Activated CD4-positive, alpha-beta T cell treated with anti-CD3 and anti-CD28 coated beads, Interleukin-2, amount 50 U/mL, for 48 hours (primary cell): ENCODE measurements at regions not wholly inside any gene's neighbourhood (a gene's known extent, or its start where the extent isn't known, plus 50 kb on each side); places are given as distances from the start of the nearest gene placed in this dataset.

ENCODE experiments used
- DNase-seq, 2 experiments: peaks; one replicate each; pipeline ENCODE4 v3.0.0-alpha.2; 2020

DNA sequence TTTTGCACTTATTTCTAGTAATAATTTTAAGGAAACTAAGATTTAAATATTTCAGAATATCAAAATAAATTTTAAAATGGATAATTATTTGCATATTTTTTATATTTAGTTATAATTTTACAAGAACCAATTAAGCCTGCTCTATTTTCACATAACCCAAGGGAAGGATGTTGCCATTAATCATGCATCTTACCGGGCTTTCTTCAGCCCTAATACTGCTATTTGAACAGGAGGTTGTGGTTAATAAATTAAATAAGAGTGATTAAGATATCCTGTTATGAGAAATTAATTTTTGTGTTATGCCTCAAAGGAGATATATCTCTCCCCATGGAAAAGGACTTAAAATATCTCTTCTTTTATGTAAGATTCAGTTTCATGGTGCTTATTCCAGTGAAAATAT, 1415.8 kb upstream of the B3GALT2 start:
- DNase-seq: no peak

DNA sequence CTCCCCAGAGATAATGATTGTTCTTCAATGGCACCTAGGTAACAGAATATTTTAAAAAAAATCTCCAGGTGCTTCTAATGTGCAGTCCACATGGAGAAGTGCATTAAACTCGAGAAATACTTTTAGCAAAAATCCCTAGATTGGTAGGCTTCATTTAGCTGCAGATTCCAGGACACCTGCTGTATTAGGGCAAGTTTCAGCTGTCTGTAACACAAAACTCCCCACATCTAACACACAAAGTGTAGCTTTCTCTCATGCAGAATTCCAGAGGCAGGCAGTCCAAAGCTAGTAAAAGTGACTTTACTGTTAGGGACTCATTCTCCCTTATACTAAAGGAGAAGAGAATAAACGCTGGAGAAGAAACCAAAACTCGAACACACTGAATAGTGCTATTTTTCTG, 1414.3 kb upstream of the B3GALT2 start:
- DNase-seq: no peak

DNA sequence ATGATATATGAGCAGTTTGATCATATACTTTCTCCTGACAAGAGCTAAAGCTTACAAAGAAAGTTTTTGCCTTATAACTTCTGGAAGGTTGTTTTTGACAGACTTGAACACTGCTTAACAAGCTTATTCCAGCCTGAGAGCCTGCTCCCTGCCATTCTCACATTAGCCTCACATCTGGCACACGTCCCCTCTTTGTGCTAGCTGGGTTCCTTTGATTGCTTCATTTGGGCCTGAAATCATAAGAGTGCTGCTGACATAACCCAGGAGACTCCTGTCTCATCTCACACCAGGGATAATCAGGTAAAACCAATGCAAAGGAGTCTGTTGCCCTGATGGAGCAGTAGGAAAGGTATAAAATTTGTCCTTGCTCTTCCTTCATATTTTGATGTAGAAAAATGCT, 1411.7 kb upstream of the B3GALT2 start:
- DNase-seq: no peak

DNA sequence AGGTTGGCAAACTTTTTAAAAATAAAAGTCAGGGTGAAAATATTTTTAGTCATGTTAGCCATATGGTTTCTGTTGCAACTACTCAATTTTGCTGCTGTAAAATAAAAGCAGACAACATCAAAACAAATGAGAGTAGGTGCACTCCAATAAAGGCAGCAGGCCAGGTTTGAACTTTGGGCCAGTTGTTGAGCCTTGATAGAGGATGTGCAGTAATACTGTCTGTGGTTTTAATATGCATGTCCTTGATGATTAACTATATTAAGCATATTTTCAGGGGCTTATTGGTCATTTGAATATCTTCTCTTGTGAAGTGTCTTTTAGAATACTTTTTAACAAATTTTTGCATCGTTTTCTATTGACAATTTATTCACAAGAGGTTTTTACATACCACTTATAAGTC, 1399.9 kb upstream of the B3GALT2 start:
- no peak for DNase-seq

DNA sequence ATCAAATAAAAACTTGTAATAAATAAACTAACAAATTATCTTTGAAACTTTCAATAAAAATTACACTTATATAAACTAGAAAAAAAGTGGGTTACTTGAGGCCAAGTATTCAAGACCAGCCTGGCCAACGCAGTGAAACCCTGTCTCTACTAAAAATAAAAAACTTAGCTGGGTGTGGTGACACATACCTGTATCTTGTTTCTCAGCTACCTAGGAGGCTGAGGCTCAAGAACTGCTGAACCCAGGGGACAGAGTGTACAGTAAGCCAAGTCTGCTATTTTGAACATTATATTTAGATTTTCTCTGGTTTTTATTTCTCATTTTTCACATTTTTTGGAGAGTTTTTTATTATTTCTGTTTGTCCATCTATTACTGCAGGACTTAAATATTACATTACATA, 1397.6 kb upstream of the B3GALT2 start:
- DNase-seq: no peak

DNA sequence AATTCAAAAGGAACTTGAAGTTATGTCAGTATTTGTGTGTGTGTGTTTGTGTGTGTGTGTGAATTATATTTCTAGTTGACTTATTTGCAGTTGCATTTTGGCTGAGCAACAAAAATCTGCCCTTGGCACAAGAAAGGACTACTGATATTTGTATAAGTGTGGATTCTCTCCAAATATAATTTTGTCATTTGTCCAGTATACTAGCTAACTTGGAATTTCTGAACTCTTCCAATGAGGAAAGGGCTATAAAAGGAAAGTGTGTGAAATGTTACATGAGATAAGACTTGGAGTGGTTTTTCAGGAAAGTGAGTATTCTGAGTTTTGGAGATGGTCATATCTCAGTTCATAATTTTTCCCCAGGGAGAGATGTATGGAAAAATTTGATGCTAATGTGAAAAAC, 1384.1 kb upstream of the B3GALT2 start:
- no peak for DNase-seq

DNA sequence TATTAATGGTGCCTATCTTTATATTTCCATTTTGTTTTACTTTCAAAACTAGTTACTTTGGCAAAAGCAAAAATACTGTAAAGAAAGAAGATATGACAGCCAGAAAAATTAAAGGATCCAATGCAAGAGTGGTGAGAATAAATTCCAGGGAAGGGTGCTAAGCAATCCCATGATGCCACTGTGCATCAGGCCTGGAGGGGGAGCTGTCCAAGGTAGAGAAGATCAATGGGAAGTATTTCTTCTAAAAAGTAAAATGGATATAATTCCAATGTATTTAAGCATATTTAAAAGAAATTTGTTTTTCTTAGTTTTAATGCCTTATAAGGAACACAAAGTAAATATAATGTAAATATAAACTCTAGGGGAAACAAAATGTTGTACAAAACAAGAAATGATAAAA, 1382.2 kb upstream of the B3GALT2 start:
- no peak for DNase-seq

DNA sequence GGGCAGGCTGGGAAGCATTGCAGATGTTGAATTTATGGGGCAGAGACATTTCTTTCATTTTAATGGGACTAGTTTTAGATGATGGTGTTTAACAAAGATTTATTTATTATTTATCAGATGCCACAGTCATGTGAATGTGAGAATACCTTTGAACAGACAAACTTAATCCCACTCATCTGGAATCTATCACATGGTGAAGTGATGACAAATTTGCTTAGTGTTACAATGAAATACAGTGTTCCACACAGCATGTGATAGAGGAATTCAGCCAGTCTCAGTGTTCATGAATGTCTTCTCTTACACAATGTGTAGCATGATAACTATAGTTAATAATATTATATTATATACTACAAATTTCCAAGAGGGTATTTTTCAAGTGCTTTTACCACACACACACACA, 1361.7 kb upstream of the B3GALT2 start:
- DNase-seq: no peak

DNA sequence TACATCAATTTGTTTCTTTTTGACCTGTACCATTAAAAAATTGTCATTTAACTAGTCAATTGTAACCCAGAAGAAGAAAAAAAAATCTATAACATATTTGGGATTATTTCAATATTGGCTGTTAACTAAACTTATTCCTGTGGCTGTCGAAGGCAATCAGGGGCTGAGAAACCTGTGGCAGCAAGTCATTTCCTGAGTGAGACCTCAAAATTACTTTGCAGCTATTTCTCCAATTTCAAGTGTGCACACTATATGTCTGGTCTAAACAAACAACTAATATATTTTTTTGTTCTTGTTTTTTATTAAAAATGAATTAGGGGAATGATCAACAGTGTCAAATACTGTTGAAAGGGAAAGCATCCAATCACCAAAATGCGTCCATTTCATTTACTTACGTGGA, 1357.6 kb upstream of the B3GALT2 start:
- DNase-seq: no peak

DNA sequence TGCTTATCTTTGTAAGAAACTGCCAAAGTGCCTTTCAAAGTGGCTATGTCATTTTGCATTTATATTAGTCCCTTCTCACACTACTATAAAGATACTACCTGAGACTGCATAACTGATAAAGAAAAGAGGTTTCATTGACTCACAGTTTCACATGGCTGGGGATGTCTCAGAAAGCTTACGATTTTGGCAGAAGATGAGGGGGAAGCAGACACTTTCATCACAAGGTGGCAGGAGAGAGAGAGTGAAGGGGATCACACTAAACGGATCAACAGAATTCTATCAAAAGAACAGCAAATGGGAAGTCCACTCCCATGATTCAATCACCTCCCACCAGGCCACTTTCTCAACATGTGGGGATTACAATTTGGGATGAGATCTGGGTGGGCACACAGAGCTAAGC, 1352.0 kb upstream of the B3GALT2 start:
- DNase-seq: no peak

DNA sequence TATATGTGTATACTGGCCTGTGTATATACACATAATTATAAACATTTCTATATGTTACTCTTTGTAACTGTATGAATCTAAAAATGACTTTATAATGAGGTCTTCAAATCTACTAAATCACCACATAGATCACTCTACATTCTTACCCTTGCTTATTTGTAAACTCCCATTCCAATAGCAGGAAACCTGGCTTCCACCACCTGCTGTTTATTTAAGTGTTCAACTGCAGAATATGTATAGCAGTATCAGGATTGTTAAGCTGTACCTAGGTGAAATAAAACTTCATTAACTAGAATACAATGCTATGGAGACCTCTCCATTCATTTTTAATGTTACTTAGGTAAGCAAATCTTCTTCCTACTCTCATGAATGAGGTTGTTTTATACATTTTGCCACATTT, 1351.1 kb upstream of the B3GALT2 start:
- DNase-seq: no peak

DNA sequence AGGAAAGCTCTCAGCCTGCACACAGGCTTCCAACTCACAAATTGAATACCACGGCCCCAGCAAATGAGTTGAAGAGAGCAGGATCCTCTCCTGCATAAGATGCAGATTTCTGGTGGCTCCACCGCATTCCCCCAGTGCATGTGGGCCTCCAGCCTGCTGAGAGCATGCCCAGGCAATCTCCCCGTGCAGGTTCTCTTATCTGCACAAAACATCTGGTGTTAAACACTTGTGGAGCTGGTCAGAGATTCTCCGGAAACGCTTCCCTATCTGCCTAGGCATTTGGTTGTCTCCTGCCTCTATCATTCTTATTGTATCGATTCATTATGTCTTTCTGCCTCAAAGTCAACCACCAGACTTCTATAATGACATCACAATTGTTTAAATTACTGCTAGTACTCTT, 1349.0 kb upstream of the B3GALT2 start:
- DNase-seq: no peak

DNA sequence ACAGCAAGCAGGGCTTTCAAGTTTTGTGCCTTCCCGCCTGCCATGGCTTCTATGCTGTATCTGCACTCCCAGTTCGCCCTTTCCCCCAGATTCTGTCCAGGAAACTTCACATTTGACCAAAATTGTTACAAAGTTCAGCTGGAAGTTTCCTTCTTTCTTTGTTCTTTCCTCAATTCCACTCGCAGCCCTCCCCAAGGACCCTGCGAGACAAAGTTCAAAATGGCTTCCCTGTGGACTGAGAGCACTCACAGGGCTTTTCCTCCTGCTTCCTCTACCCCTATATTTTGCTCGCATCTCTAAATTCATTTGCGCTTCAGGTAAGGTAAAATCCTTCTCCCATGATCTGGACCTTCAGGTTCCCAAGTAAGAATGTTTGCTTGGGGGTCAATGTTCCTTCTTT, 1348.4 kb upstream of the B3GALT2 start:
- DNase-seq: no peak

DNA sequence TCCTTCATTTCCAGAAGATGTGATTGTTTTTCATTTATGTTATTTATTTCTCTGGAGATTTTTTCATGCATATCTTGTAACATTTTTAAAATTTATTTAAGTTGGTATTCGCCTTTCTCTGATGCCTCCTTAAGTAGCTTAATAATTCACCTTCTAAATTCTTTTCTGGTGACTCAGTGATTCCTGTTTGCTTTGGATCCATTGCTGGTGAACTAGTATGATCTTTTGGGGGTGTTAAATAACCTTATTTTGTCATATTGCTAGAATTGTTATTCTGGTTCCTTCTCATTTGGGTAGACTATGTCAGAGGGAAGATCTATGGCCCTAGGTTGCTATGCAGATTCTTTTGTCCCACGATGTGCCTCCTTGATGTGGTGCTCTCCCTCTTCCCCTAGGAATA, 1347.2 kb upstream of the B3GALT2 start:
- no peak for DNase-seq

DNA sequence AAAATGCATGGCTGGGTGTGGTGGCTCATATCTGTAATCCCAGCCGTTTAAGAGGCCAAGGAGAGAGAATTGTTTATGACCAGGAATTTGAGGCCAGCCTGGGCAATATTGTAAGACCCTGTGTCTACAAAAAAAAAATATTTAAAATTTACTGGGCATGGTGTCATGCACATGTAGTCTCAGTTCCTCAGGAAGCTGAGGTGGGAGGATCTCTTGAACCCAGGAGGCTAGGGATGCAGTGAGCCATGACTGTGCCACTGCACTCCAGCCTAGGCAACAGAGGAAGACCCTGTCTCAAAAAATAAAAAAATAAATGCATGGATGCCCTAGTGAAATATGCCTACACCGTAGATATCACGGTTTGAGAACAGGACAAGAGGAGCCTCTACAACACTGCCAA, 1331.2 kb upstream of the B3GALT2 start:
- no peak for DNase-seq

DNA sequence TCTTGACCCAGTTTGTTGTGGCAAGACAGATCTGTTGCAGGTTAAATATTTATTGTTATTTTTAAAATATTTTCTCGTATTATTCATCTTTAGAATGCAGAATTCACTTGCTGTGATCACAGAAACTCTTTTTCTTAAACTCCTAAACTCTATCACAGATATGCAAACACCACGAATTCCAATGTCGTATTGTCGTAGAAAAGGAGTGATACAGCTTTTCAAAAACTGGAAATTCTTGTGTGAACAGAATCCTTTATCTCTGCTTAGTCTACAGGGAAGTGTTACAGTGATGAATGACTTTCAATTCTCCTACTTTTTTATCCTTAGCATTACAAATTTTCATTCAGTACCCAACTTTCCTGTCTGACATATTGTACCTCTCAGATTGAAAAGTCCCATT, 1329.5 kb upstream of the B3GALT2 start:
- DNase-seq: no peak

DNA sequence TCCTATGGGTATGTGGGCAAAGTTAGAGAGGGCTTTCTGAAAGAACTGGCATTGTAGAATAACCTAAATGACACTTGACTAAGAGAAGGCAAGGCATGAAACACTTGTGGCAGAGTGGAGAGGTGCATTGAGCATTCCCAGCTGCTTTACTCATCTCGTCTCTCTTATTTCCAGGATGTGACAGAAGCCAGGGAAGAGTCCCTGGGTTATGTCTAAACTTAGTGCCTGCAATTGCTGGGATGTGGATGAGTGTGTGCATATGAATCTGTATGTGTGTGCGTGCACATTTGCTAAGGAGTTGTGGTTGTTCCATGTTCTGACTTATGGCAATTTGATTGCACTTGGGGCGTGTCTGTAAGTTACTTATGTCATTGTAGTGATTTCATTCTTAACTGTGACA, 1326.5 kb upstream of the B3GALT2 start:
- no peak for DNase-seq

DNA sequence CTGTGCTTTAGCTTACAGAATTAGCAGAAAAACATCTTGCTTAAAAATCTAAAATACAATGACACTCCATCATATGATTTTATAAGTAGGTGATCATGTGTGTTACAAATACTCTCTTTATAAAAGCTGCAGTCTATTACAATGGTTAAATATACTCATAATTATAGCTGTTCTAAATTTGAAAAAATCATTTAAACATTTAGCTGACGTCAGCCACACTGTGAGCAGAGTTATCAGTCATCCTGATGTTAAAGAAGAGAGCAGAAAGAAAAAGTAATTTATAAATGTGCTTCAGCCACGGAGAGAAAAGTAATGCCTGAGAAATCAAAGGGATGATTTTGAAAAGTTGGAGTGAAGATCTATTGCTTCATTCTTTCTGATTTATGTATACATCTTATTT, 1325.9 kb upstream of the B3GALT2 start:
- DNase-seq: no peak

DNA sequence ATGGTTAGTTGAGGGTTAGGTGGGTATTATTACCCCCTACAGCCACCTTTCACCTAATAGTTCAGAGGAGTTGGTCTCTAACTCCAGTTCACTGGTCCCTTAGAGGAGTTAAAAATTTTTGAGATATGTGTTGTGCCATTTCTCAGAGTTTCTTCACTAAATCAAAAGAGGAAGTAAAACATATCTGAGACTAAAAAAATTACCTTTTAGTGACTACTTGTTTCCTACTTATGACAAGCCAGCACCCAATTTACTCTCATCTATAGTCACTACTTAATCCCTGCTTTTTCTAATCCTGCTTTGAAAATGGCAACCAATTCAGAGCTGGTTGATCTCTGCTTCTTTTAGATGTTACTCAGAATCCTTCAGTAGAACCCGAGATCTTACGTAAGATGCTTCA, 1316.8 kb upstream of the B3GALT2 start:
- no peak for DNase-seq

DNA sequence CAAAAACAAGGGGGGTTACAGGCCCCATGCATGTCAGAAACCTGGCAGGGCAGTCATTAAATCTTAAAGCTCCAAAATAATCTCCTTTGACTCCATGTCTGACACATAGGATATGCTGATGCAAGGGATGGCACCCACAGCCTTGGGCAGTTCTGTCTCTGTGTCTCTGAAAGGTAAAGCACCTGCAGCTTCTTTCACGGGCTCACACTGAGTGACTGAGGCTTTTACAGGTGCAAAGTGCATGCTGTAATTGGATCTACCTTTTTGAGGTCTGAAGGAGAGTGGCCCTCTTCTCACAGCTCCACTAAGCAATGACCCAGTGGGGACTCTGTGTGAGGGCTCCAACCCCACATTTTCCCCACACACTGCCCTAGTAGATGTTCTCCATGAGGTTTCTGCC, 1309.0 kb upstream of the B3GALT2 start:
- no peak for DNase-seq

DNA sequence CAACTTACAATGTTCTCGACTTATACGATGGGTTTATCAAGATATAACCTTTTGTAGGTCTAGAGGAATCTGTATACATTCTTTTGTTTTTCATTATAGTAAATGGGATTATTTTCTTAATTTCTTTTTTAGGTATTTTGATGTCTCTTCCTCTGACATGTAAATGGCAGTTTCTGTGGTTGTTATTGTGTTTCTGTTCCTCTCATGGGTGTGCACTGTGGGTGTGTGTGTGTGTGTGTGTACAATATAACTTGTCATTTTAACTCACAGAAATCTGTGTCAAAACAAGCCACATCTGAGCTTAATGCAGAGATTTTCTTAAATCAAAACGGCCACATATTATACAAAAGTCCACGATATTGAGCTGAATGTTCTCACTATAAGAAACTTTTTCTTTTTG, 1300.8 kb upstream of the B3GALT2 start:
- no peak for DNase-seq

DNA sequence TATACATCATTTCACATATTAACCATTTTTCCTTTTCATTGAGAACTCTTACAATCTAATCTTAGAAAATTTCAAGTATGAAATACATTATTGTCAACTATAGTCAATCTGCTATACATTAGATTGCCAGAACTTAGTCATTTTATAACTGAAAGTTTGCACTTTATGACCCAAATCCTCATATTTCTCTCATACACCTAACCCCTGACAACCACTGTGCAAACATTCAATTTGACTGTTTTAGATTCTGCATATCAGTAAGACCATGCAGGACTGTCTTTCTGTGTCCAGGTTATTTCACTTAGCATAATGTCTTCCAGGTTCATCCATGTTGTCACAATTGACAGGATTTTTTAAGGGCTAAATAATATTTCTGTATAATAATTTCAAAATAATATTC, 1299.0 kb upstream of the B3GALT2 start:
- no peak for DNase-seq

DNA sequence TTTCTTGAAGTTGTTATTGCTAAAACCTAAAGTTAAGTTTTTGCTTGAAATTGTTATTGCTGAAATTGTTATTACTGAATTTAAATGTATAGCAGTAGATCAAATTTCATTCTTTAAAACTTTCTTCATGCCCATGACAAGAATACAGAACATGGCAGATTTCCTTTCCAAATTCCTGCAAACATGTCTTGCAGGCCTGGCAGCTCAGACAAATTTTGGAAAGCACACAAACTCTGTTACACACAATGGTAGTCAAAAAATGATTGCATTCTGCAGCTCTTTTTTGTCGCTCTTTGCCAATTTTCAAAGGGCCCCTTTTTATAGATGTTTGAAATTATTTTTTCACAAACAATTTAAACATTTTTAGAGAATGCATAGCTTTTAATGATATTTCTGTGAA, 1292.3 kb upstream of the B3GALT2 start:
- DNase-seq: no peak

DNA sequence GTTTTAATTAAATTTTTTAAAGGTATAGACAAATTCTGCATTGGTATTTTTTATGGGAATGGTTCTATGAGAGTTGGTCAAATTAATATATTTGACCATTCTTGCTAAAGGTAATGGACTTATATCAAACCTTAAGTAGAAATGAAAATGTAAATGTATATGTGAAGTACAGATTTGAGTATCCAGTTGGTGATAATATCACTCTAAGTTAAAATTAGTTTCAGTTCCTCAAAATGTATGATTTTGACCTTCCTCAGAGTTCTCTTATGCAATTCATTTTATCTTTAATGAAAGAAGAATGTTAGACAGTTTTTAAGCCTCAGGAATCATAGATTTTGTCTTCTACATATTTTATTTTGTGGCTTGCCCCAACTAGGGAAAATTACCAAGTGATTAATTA, 1291.5 kb upstream of the B3GALT2 start:
- DNase-seq: no peak

DNA sequence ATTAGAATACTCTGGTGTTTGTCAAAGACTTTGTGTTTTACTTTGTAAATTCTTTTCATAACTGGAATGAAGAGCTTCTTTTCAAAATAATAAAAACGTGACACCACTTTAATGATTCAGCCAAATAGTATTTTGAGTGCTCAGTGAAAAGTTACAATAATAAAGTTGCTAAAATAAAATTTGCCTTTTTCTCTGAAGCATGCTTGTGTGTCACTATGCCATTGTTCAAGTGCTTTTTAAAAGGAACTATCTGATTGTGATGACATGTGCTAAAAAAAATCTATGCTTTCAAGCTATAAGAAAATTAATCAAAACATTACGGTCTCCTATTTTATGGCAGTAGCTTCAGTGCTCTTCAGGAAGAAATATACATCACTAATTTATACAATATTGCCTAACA, 1290.5 kb upstream of the B3GALT2 start:
- no peak for DNase-seq

DNA sequence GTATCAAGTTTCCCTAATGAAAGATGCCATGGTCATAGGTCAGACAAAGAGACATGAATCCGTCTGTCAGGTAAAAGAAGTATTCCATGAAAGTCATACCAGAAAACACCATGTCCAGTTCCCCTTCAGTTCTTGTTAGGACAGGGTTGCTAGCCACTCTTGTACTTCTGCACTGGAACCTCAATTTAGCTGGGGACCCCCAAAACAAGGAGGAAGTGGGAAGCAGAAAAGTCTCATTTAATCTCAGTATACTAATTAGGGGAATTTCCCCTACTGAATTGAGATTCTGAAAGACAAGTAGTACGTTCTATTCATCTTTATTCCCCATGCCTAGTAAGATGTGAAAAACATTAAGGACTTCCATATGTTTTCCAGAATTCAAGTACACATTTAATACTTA, 1289.9 kb upstream of the B3GALT2 start:
- DNase-seq: no peak

DNA sequence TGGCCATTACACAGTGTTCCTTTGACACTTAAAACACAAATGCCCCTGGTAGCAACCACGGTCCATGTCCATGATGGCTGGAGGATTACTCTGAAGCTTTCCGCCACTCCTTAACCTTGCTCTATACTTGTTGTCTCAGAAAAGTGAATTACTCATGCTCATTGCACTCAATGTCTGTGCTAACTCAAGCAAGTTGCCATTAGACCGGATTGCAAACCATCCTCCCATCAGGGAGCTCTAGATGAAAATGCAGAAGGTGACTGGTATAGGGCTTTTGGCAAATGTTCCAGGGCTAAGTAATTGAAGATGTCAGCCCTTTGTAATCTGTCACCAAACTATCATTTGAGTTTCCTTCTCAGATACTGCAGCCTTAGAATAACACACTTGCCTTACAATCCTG, 1288.3 kb upstream of the B3GALT2 start:
- DNase-seq: no peak
